Ishikawa (cell line): ENCODE measurements at regions not wholly inside any gene's neighbourhood (a gene's known extent, or its start where the extent isn't known, plus 50 kb on each side); places are given as distances from the start of the nearest gene placed in this dataset.

Experiments
- CEBPB ChIP-seq: IDR thresholded peaks from 2 replicates; pipeline ENCODE4 v1.6.1; 2012
- CREB1 ChIP-seq: IDR thresholded peaks from 2 replicates; pipeline ENCODE4 v1.6.1; 2012; ENCODE audit warnings: low read depth
- EGR1 ChIP-seq: IDR thresholded peaks from 2 replicates; pipeline ENCODE4 v1.6.1; 2012
- EP300 ChIP-seq: IDR thresholded peaks from 2 replicates; pipeline ENCODE4 v1.6.1; 2012; ENCODE audit warnings: borderline replicate concordance
- FOXM1 ChIP-seq: IDR thresholded peaks from 2 replicates; pipeline ENCODE4 v1.6.1; 2012; ENCODE audit warnings: low read depth, borderline replicate concordance
- MAX ChIP-seq: IDR thresholded peaks from 2 replicates; pipeline ENCODE4 v1.6.1; 2012
- NFIC ChIP-seq: IDR thresholded peaks from 2 replicates; pipeline ENCODE4 v1.6.1; 2012
- RAD21 ChIP-seq: IDR thresholded peaks from 2 replicates; pipeline ENCODE4 v1.6.1; 2012; ENCODE audit warnings: low read depth
- REST ChIP-seq: IDR thresholded peaks from 2 replicates; pipeline ENCODE4 v1.6.1; 2012; ENCODE audit warnings: low read depth, mild to moderate bottlenecking
- TAF1 ChIP-seq: IDR thresholded peaks from 2 replicates; pipeline ENCODE4 v1.6.1; 2012; ENCODE audit warnings: low read depth, mild to moderate bottlenecking
- TCF12 ChIP-seq: IDR thresholded peaks from 2 replicates; pipeline ENCODE4 v1.6.1; 2012; ENCODE audit warnings: low read depth
- TEAD4 ChIP-seq: IDR thresholded peaks from 2 replicates; pipeline ENCODE4 v1.6.1; 2012
- USF1 ChIP-seq: IDR thresholded peaks from 2 replicates; pipeline ENCODE4 v1.6.1; 2012
- YY1 ChIP-seq: IDR thresholded peaks from 2 replicates; pipeline ENCODE4 v1.6.1; 2012; ENCODE audit warnings: low read depth
- ZBTB7A ChIP-seq: IDR thresholded peaks from 2 replicates; pipeline ENCODE4 v1.6.1; 2012; ENCODE audit warnings: low read depth

GRCh38 chr6:1201547-1202200 lies 110.2 kb upstream of the FOXQ1 start:
- no peak for TF ChIP-seq ZBTB7A
- no peak for TF ChIP-seq EP300
- no peak for TF ChIP-seq USF1

- TF ChIP-seq ZBTB7A (no peak), NFIC (no peak), TCF12 (no peak), CEBPB (no peak), EP300 (no peak), MAX (no peak), TEAD4 (no peak), TAF1 (no peak), REST (no peak), YY1 (no peak), USF1 (no peak), FOXM1 (no peak), CREB1 (no peak), EGR1 (no peak), RAD21 (no peak)
Observed at GRCh38 chr6:1200409-1201101, 111.3 kb upstream of the FOXQ1 start.

GRCh38 chr6:1200081-1200408 lies 111.9 kb upstream of the FOXQ1 start:
- TF ChIP-seq TCF12: no peak
- no peak for TF ChIP-seq EP300
- TF ChIP-seq RAD21: no peak
- no peak for TF ChIP-seq EGR1
- TF ChIP-seq CEBPB: no peak
- no peak for TF ChIP-seq MAX
- no peak for TF ChIP-seq TAF1
- TF ChIP-seq CREB1: no peak
- no peak for TF ChIP-seq FOXM1
- TF ChIP-seq USF1: no peak
- TF ChIP-seq ZBTB7A: no peak
- no peak for TF ChIP-seq NFIC
- TF ChIP-seq REST: no peak
- TF ChIP-seq YY1: no peak
- no peak for TF ChIP-seq TEAD4

GRCh38 chr6:1197309-1197708 lies 114.6 kb upstream of the FOXQ1 start:
- no peak for TF ChIP-seq EP300
- no peak for TF ChIP-seq RAD21
- no peak for TF ChIP-seq TEAD4
- TF ChIP-seq ZBTB7A: no peak
- no peak for TF ChIP-seq USF1
- no peak for TF ChIP-seq TCF12

- TF ChIP-seq TEAD4 (no peak), YY1 (no peak), REST (no peak), CEBPB (no peak), USF1 (no peak), RAD21 (no peak), EGR1 (no peak), FOXM1 (no peak), NFIC (no peak), ZBTB7A (no peak), CREB1 (no peak), MAX (no peak), TAF1 (no peak), EP300 (no peak), TCF12 (no peak)
Observed at GRCh38 chr6:1191141-1191630, 120.7 kb upstream of the FOXQ1 start.
